Upper lobe of left lung (tissue), 4 donors: ENCODE measurements at regions not wholly inside any gene's neighbourhood (a gene's known extent, or its start where the extent isn't known, plus 50 kb on each side); places are given as distances from the start of the nearest gene placed in this dataset.

Source experiments
- CTCF ChIP-seq, 6 experiments: fragments of 450-650 bp in 4 of 6; fragments of 200-600 bp in 2 of 6; sonication (generic) in 2 of 6; IDR thresholded peaks; one replicate each; pipeline ENCODE4 v1.5.1; 2016 to 2019; ENCODE audit warnings: antibody characterized with exemption in 6 of 6
- EP300 ChIP-seq, 4 donors: sonication (generic); formaldehyde crosslinking; IDR thresholded peaks; one replicate each; pipeline ENCODE4 v1.5.1; 2017; ENCODE audit warnings: antibody characterized with exemption in 4 of 4, control low read depth in 2 of 4
- POLR2A ChIP-seq, 4 donors: fragments of 450-650 bp; IDR thresholded peaks; one replicate each; pipeline ENCODE4 v1.5.1; 2016 to 2017; ENCODE audit warnings: antibody characterized with exemption in 4 of 4, mild to moderate bottlenecking in 2 of 4
- POLR2AphosphoS5 ChIP-seq, 2 donors: sonication (generic); formaldehyde crosslinking; IDR thresholded peaks; one replicate each; pipeline ENCODE4 v1.5.1; 2017; ENCODE audit warnings: antibody characterized with exemption in 2 of 2

GRCh38 chr13:74710006-74710405, 575.8 kb upstream of the KLF12 start:
- TF ChIP-seq POLR2AphosphoS5 (IDR thresholded peaks at IDR 0.05) = no peak
- TF ChIP-seq CTCF (IDR thresholded peaks at IDR 0.05) = no peak
- TF ChIP-seq POLR2A (IDR thresholded peaks at IDR 0.05) = no peak
- TF ChIP-seq EP300 (IDR thresholded peaks at IDR 0.05) = no peak
